Keratinocyte (primary cell): ENCODE measurements at regions not wholly inside any gene's neighbourhood (a gene's known extent, or its start where the extent isn't known, plus 50 kb on each side); places are given as distances from the start of the nearest gene placed in this dataset.
"Not testable (repeated sequence)": the region's sequence is repeated elsewhere in the genome, so short reads cannot be mapped to it uniquely, and the experiment has no call there.

ENCODE experiments used
- DNase-seq: peaks from one replicate; pipeline ENCODE4 v3.0.0-alpha.2; 2011; ENCODE audit warnings: low read depth, missing footprints, low spot score
- FAIRE-seq: peaks from 2 replicates; lab custom pipeline; 2011; peaks lifted over from hg19 to GRCh38; lab: Jason Lieb, UNC
- H2AFZ ChIP-seq: 2 replicates; pipeline ENCODE4 v1.6.0; 2012; ENCODE audit warnings: low read length, control low read depth, inconsistent platforms; ENCODE audit not compliant: control insufficient read depth
- H3K27ac ChIP-seq: 2 replicates; pipeline ENCODE4 v1.5.1; 2011; ENCODE audit warnings: low read length; ENCODE audit not compliant: control insufficient read depth, insufficient read depth
- H3K27me3 ChIP-seq: 3 replicates; pipeline ENCODE4 v1.6.0; 2011; ENCODE audit warnings: low read length; ENCODE audit not compliant: control insufficient read depth, insufficient read depth; ENCODE audit errors: extremely low read depth
- H3K36me3 ChIP-seq, 2 experiments: 2 replicates in 1 of 2; 3 replicates in 1 of 2; pipeline ENCODE4 v1.5.1; 2011; ENCODE audit warnings: low read length in 2 of 2, mild to moderate bottlenecking in 1 of 2; ENCODE audit not compliant: control insufficient read depth in 2 of 2, insufficient read depth in 2 of 2; ENCODE audit errors: extremely low read depth in 1 of 2
- H3K4me1 ChIP-seq: 3 replicates; pipeline ENCODE4 v1.5.1; 2011; ENCODE audit warnings: low read length; ENCODE audit not compliant: control insufficient read depth, insufficient read depth; ENCODE audit errors: extremely low read depth
- H3K4me2 ChIP-seq: 3 replicates; pipeline ENCODE4 v1.6.0; 2011; ENCODE audit warnings: low read depth, low read length; ENCODE audit not compliant: control insufficient read depth, insufficient read depth; ENCODE audit errors: extremely low read depth
- H3K4me3 ChIP-seq, 3 experiments: fragments of 200-600 bp in 1 of 3; sonication (generic) in 1 of 3; 2 replicates in 2 of 3; 3 replicates in 1 of 3; pipeline ENCODE4 v1.5.1; 2011 to 2016; ENCODE audit warnings: low read length in 3 of 3, mild to moderate bottlenecking in 3 of 3, control low read depth in 2 of 3, inconsistent platforms in 1 of 3, low read depth in 1 of 3, mixed read lengths in 1 of 3, mixed run types in 1 of 3, moderate library complexity in 1 of 3; ENCODE audit not compliant: control insufficient read depth in 2 of 3, insufficient read depth in 2 of 3; ENCODE audit errors: extremely low read depth in 1 of 3
- H3K79me2 ChIP-seq: 2 replicates; pipeline ENCODE4 v1.6.0; 2012; ENCODE audit warnings: low read length; ENCODE audit not compliant: control insufficient read depth, insufficient read depth
- H3K9ac ChIP-seq: 3 replicates; pipeline ENCODE4 v1.6.0; 2011; ENCODE audit warnings: low read length; ENCODE audit not compliant: control insufficient read depth, insufficient read depth; ENCODE audit errors: extremely low read depth
- H3K9me1 ChIP-seq: 3 replicates; pipeline ENCODE4 v1.6.0; 2011; ENCODE audit warnings: low read length; ENCODE audit not compliant: control insufficient read depth, insufficient read depth; ENCODE audit errors: extremely low read depth
- H3K9me3 ChIP-seq: 2 replicates; pipeline ENCODE4 v1.5.1; 2012; ENCODE audit warnings: low read depth, low read length; ENCODE audit not compliant: control insufficient read depth
- H4K20me1 ChIP-seq: 3 replicates; pipeline ENCODE4 v1.6.0; 2011; ENCODE audit warnings: low read length; ENCODE audit not compliant: control insufficient read depth, insufficient read depth; ENCODE audit errors: extremely low read depth
- CTCF ChIP-seq, 3 experiments: IDR thresholded peaks in 1 of 3; conservative IDR thresholded peaks in 1 of 3; optimal IDR thresholded peaks in 1 of 3; 2 replicates in 2 of 3; 3 replicates in 1 of 3; pipeline versions ENCODE3 to v1.5.1; 2011; ENCODE audit warnings: low read length in 3 of 3, mild to moderate bottlenecking in 3 of 3, moderate library complexity in 2 of 3, control low read depth in 1 of 3, inconsistent platforms in 1 of 3; ENCODE audit not compliant: insufficient read depth in 2 of 3; ENCODE audit errors: extremely low read depth in 1 of 3
- EZH2 ChIP-seq: IDR thresholded peaks from one replicate; pipeline ENCODE4 v1.6.1; 2012; ENCODE audit warnings: inconsistent platforms, mild to moderate bottlenecking, low read length, moderate library complexity
- dilution Hi-C: fragments of 300-500 bp; cut with MboI; formaldehyde crosslinking; loops from one replicate; pipeline ENCODE4 v1.7.0; 2020; ENCODE audit warnings: low sequenced_read_pairs; ENCODE audit not compliant: extremely low pct_ligation_motif_present

GRCh38 chr1:148336121-148336918 lies 146.8 kb downstream of the PPIAL4G start:
- H3K9ac ChIP-seq, H3K27ac ChIP-seq, H3K4me3 ChIP-seq, H3K36me3 ChIP-seq, H3K9me1 ChIP-seq, FAIRE-seq, dilution Hi-C loops, H4K20me1 ChIP-seq, H3K27me3 ChIP-seq, H3K9me3 ChIP-seq, H3K79me2 ChIP-seq, DNase-seq: not testable (repeated sequence)
- Histone ChIP-seq H2AFZ (peak overlapping the region; percentile 33), H3K4me1 (peaks cover 15% of the 10 kb centered on the region), H3K4me2 (peak overlapping the region; percentile 27)

GRCh38 chr1:148334339-148335130 lies 148.6 kb downstream of the PPIAL4G start:
- peak overlapping the region; percentile 100 for H3K27ac ChIP-seq
- H3K4me2 ChIP-seq = peak overlapping the region; percentile 89
- H3K9me3 ChIP-seq = no peaks in the 10 kb centered on the region
- no peaks in the 10 kb centered on the region for H3K27me3 ChIP-seq
- H3K9ac ChIP-seq = peak overlapping the region; percentile 100
- H3K4me1 ChIP-seq = peaks cover 15% of the 10 kb centered on the region
- TF ChIP-seq EZH2 (no peak), CTCF (optimal IDR thresholded peaks at IDR 0.05 in 1 of 3, IDR thresholded peaks at IDR 0.05 in 1 of 3, conservative IDR thresholded peaks at IDR 0.05 in 1 of 3; ENCODE audit: extremely low read depth in 1 of 3, insufficient read depth in 2 of 3, low read length in 3 of 3) (peak in 1 of 3 experiments; percentile 23)
- H3K36me3 ChIP-seq = no peaks in the 10 kb centered on the region
- H3K79me2 ChIP-seq = no peaks in the 10 kb centered on the region
- H3K4me3 ChIP-seq = peak overlapping the region; percentile 39 to 77 (median 59)
- dilution Hi-C loops = no loop called here
- DNase-seq = peak; percentile 82
- peak; percentile 36 for FAIRE-seq
- H4K20me1 ChIP-seq = no peaks in the 10 kb centered on the region
- no peaks in the 10 kb centered on the region for H3K9me1 ChIP-seq
- peak overlapping the region; percentile 98 for H2AFZ ChIP-seq
